ENCODE measurements at regions not wholly inside any gene's neighbourhood (a gene's known extent, or its start where the extent isn't known, plus 50 kb on each side); places are given as distances from the start of the nearest gene placed in this dataset.
"Not testable (repeated sequence)": the region's sequence is repeated elsewhere in the genome, so short reads cannot be mapped to it uniquely, and the experiment has no call there.

DNA sequence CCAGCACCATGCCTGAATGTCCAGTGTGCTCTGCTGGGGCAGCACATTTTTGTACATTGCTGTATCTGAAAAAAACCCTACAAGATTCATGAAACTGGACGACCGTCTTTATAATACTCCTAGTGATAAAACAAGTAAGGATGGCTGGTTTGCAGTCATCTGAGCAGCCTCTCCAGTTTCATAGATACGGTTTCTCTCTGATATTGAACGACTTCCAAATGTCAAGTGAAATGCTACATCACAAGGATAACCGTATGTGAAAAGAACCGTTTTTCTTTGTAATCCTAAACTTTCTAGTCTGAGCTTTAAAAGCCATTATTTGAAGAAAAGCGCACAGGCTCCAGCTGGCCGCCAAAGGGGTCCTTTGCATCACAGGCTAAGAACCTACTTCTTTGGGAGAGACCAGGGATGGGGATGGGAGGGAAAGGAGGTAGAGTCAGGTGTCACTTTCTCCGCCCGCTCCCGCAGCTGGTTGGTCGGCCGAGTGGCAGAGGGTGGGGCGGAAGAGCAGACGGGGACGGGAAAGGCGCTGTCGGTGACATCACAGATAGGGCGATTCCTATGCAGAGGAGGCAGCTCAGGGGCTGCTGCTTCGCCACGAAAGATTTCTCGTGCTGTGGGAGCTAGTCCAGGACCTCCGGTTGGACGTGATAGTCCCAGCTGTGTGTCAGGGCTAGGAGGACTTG lies 180.4 kb upstream of the NOTCH2NLA start:
- not testable (repeated sequence) for DNase-seq

DNA sequence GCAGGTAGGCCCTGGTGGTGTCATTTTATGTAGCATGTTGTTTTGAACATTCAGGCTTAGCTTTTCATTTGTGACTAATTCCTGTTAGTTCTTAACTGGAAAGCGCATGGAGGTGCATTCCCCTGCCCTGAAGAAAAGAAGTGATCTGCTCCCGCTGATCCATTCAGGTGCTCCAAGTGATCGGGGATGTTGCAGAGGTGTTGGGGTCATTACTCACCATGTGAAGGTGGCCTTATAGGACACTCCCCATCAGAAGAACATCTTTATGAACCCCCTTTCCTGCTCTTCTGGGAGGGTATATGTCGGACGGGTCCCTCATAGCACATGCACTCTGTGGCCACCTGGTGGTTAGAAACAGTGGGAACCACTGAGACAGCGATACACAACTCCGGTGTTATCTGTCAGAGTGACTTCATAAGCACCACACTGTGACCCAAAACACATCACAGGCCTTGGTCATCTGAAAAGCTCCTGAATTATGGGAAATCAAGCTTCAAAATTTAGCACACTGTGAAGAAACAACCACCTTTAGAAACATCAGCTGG lies 172.5 kb upstream of the NOTCH2NLA start:
- peak in 2 of 3 experiments; percentile 18 to 46 for DNase-seq

DNA sequence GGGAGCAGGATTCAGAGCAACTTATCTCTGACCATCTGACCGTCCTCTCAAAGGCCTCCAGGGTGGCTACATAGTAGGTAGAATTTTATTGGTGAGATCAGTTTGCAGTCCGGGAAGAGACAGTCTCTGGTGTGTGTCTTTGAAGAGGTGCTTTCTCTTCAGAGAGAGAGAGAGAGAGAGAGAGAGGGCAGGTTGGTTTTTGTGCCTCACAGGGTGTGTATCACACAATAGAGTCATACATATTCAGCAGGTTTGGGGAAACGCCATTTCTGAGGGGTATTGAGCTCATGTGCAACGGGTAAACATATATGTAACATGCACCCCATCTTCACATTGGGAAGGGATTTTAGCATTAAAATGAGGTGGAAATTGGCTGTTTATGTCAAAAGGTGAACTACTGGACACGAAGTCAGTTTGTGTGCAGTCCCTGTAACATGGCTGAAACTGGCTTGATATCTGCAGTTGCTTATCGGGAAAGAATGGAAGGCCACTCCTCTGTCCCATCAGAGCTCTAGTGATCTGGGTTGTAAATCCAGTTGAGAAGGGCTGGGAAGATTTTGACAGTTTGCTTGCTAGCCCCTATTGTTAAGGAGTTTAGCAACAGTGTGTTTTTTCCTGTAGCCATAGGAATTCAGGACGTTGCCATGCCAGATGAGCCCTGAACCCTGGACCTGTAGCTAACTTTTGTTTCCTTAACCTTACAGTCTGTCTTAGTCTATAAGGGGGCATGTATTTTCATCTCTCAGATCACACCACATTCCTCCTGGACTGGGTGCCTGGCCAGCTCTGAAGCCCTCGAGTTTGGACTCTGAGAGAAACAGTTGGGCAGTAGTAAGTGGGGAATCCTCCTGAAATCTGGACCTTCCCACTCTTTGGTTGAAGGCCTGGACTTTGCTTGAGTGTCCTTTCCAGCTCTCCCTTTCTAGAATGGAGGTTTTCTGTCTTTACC lies 171.6 kb upstream of the NOTCH2NLA start:
- DNase-seq = not testable (repeated sequence)

DNA sequence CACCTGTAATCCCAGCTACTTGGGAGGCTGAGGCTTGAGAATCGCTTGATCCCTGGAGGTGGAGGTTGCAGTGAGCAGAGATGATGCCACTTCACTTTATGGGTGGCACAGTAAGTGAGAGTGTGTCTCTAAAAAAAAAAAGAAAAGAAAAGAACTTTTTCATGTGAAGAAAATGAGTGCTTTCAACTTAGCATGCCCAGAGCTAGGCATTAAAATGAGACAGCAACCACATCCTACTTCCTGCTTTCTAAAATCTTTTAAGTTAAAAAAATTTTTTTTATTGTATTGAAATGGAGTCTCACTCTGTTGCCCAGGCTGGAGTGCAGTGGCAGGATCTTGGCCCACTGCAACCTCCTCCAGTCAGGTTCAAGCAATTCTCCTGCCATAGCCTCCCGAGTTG lies 170.4 kb upstream of the NOTCH2NLA start:
- not testable (repeated sequence) for DNase-seq

DNA sequence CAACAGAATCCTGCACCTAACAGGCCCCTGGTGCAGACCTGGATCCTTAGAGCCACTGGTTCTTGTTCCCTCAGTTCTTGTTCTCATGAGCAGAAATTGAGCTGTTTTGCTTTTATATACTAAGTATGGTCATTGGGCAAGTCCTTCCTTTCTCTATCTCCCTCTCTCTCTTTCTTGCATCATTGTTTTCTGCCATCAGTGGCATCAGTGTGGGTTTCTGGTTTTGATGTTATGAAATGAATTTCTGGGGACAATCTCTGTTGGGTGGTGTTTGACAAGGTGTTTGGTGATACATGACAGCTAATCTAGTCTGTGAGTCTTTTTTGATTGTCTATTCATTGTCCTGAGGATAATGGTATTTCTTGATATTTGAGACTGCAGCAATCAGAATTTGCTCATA lies 168.0 kb upstream of the NOTCH2NLA start:
- DNase-seq = not testable (repeated sequence)

DNA sequence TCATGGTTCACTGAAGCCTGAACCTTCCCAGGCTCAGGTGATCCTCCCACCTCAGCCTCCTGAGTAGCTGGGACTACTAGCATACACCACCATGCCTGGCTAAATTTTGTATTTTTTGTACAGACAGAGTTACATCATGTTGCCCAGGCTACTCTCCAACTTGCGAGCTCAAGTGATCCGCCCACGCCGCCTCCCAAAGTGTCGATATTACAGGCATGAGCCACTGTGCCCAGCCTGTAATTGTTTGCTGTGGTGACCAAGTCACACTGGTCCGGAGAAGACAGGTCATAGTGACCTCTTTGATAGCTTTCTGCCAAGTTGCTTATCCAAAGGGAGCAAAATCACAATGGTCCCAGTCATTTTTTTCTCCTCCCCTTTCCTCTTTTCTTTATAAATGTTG lies 167.4 kb upstream of the NOTCH2NLA start:
- not testable (repeated sequence) for DNase-seq

DNA sequence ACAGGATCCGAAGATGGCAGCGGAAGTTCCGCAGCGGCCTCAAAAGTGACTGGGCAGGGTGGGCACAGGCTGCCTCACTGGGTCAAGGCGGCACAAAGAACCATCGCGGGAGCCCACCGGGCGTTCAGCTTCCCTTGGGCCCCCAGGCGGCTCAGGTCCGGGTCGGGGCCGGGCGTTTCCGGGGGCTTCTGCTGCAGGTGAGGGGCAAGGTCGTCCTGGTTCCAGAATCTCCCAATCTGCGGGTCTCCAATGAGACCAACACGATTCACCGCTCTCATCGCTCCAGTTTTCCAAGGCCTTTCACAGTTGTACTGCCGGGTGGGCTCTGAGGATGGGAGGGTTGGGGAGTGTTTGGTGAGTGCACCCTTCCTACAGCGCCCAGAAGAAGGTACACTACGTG lies 165.0 kb upstream of the NOTCH2NLA start:
- not testable (repeated sequence) for DNase-seq

DNA sequence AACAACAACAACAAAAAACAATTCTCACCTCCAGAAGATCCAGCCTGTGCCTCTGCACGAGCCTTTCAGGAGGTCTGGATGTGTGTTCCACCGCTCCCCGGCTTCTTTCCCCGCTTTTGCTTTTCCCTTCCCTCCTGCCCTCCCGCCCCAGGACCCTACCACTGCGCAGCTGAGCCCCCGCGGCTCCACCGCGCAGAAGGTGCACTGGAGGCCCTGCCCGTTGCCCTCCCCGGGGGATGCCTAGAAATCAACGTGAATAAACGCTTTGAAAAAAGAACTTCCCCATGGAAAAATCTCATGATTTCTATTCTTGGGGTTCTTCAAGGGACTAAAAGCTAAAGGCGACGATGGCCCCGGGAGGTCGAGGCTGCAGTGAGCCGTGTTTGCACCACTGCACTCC lies 164.3 kb upstream of the NOTCH2NLA start:
- not testable (repeated sequence) for DNase-seq

DNA sequence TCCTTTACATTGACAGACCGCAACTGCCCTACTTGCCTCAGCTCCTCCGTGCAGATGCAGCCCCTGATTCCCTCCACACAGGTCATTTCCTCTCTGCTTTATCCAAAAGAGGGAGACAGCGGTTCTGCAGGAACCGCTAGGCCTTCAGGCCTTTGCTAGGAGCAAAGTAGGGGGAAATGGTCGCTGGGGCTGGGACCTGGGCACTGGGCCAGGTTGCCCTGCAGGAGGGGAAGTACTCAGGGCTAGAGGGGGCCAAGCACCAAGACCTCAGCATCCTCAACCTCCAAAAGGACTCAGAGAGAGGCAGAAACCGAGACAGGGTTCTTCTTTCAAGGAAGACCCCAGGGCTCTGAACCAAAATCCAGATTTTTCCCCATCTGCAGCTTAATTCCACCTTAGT lies 160.4 kb upstream of the NOTCH2NLA start:
- DNase-seq = not testable (repeated sequence)

DNA sequence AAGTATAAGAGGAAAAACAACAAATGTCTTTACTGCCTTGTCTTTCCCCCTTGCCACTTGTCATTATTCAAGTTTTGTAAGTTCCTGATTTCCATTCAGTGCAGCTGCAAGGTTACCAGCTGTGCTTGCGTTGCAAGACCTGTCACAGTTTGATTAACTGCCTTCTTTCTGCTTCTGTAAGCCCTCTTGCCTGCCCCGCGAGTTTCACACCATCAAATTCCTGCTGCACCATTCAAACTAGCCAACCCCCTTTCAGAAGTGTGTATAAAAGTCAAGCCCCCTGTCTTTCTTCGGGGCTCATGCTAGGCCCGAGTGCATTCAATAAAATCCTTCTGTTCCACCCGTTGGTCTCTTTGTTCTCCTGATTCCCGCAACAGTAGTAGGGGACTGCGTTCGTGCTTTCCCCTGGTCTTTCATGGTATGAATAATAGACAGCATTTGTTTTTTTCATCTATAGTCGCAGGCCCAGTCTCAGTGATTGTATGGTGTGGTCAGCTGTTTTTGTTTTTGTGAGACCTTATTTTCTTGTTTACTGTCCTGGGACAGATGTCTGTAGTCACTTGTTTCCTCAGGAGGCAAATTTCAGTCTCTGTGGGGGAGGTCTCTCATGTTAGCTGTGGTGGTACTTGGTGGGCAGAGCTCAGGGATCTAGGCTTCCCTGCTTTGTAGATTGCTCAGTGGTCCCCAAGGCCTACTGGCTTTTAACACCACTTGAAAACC lies 159.1 kb upstream of the NOTCH2NLA start:
- DNase-seq = peak in 1 of 3 experiments; percentile 53

DNA sequence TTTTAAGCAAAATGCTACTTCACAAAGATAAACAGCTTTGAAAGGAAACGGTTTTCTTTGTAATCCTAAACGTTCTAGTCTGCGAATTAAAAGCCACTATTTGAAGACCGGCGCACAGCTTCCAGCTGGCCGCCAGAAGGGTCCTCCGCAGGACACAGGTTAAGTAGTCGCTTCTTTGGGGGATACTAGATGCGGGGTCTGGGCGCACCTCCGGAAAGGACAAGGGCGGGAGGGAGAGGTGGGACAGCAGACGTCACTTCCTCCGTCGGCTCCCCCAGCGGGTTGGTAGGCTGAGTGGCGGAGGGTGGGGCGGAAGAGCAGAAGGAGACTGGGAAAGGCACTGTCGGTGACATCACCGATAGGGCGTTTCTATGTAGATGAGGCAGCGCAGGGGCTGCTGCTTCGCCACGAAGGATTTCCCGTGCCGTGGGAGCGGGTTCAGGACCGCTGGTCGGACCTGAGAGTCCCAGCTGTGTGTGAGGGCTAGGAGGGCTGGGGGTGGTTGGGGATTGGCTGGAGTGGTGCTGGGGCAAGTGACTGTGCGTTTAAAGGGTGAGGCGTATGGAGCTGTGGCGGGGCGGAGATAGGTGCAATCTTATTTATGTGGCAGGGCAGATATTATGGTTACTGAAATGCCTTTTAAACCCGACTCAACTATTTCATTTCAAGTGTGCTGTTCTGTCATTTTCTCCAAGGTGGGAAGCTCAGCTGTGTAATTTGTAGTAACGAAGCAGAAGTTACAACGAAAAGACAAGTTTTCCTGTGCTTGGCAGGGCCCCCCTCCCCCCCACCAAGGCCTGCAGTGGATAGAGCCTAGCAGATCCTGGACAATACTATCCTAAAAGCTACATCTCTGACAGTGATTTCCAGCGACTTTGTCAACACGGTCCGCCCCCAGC lies 158.3 kb upstream of the NOTCH2NLA start:
- DNase-seq = peak; percentile 73 to 95 (median 85)

DNA sequence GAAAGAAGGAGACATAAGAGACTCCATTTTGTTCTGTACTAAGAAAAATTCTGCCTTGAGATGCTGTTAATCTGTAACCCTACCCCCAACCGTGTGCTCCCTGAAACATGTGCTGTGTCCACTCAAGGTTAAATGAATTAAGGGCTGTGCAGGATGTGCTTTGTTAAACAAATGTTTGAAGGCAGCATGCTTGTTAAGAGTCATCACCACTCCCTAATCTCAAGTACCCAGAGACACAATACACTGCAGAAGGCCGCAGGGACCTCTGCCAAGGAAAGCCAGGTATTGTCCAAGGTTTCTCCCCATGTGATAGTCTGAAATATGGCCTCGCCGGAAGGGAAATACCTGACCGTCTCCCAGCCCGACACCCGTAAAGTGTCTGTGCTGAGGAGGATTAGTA lies 152.4 kb upstream of the NOTCH2NLA start:
- peak in 2 of 3 experiments; percentile 20 to 54 for DNase-seq

DNA sequence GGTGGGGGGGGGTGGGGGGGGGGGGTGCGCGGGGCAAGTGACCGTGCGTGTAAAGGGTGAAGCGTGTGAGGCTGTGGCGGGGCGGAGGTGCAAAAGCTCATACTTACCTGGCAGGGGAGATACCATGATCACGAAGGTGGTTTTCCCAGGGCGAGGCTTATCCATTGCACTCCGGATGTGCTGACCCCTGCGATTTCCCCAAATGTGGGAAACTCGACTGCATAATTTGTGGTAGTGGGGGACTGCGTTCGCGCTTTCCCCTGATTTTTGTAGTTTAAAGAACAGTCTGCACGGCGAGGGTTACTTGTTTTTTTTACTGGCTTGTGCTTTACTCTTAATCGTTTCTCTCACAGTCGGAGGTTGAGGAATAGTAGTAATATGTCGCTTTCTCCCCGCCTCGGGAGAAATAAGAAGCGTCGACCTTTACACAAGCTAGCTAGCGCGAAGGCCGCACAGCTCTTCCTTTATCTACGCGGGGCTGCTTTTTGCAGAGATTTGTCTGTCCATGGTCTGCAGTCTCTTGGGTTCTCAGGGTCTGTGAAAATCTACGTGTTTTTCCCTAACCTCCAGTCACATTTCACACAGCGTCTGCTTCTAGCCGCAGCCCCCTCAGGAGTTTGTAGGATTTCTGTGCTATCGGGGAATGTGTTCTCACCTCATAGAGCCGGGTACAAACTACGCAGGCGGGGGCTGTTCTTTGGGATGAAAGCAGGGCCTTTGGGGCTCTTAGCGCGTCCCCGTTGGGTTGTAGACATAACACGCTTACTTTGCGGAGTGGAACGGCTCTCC lies 148.1 kb upstream of the NOTCH2NLA start:
- peak; percentile 92 to 98 (median 93) for DNase-seq

DNA sequence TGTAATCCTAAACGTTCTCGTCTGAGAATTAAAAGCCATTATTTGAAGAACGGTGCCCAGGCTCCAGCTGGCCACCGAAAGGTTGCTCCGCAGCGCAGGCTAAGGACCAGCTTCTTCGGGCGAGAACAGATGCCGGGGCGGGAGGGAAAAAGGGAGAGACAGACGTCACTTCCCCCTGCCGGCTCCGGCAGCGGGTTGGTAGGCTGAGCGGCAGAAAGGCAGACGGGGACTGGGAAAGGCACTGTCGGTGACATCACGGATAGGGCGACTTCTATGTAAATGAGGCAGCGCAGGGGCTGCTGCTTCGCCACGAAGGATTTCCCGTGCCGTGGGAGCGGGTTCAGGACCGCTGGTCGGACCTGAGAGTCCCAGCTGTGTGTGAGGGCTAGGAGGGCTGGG lies 147.5 kb upstream of the NOTCH2NLA start:
- peak; percentile 73 to 91 (median 81) for DNase-seq

DNA sequence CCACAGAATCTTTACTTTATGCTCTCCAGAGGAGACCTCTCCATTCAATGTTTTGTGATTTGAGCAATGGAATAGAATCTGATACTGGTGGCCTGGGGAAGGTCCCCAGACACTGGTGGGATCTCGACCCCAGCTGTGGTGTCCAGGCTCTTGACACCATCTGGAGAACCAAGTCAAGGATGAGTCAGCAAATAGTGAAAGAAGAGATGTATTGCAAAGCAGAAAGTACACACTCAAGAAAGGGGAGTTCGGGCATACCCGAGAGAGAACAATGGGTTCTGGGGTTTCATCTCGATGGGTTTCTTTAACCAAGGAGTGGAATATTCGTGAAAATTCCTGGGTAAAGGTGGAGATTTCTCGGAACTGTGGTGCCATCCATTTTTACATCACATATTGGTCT lies 146.3 kb upstream of the NOTCH2NLA start:
- not testable (repeated sequence) for DNase-seq

DNA sequence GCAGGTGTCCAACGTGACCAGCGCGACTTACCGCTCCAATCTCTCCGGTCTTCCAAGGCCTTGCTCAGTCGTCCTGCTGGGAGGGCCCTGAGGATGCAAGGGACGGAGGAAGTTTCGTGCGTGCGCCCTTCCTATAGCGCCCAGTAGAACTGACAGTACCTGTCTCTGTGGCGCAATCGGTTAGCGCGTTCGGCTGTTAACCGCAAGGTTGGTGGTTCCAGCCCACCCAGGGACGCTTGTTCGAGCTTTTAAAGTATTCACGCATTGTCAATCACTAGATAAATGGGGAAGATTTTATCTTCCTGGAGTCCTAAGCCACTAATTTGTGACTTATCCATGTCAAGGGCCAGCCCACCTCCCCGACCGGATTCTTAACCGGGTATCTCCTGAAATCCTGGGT lies 141.1 kb upstream of the NOTCH2NLA start:
- peak; percentile 38 to 90 (median 83) for DNase-seq

DNA sequence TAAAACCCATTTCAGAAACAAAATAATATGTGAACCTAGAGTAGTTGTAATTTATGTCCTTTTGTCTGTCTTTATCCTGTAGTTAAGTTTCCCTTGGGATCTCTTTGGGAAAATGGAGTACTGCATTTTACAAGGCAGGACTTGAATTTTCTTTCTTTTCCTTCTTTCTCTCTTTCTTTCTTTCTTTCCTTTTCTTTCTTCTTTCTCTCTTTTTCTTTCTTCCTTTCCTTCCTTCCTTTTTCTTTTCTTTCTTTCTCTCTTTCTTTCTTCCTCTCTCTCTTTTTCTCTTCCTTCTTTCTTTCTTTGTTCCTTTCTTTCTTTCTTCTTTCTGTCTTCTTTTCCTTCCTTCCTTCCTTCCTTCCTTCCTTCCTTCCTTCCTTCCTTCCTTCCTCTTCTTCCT lies 126.6 kb upstream of the NOTCH2NLA start:
- DNase-seq = not testable (repeated sequence)

DNA sequence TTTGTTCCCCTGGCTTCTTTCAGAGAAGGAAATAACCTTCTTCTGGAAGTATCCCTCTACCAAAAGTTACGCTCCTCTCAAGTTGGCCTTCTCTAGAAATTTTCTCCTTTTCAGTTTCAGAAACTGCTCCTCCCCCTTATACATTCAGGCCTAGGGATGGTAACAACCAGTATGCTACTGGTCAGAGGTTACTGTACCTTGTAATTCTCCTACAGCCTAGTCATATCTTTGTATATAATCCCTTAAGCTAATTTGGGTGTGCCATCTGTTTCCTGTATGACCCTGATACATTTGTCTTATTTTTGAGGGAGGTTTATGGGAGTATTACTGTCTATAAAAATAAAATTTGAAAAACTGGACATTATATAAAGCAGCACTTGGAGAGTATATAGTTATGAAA lies 98.0 kb upstream of the NOTCH2NLA start:
- not testable (repeated sequence) for DNase-seq

DNA sequence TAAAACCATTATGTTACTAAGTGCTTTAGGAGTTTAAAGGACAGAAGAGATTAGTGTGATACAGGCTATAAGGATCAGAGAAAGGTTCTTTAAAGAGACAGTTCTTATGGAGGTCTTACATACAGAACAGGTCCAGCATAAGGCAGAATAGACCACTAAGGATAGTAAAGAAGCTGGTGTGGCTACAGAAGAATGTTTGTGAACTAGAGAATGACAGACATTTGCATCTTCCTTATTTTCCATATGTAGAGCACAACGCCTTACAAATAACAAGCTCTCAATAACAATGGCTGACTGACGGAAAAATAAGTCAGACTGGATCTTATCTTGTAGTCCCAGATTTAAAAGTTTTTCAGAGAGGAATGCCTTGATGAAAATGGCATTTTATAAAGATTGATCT lies 95.6 kb upstream of the NOTCH2NLA start:
- DNase-seq = not testable (repeated sequence)

DNA sequence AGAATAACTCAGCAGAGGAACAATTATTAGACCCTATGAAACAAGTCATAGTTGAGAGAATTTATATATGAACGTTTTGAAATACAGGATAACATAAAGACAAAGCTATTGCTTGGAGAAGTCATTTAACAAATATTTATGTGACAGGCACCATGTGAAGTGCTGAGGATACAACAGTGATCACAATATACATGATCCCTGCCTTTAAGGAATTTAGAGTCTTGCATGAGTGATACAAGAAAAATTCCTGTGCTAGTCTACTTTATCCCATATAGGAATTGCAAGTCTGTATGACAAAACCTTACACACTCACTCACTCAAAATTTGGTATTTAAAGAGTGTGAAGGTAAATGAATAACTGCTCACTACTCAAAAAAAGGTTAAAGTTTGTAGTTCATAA lies 94.5 kb upstream of the NOTCH2NLA start:
- DNase-seq = not testable (repeated sequence)

DNA sequence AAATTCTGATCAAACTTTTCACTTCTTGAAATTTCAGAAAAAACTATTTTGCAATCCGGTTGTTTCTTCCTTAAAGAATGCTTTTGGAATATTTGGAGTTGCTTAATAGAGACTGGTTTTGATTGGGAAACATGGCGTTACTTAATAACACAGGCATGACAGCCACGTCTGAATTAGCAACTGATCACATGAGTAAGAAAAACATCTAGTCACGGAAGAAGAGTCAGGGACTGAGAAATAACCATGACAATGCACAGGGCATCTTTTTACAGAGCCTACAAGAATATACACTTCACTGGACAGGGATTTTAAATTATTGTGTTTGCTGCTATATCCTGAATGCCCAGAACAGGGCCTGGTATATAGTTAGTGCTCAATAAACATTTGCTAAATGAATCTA lies 94.1 kb upstream of the NOTCH2NLA start:
- not testable (repeated sequence) for DNase-seq
